T-cell (primary cell): ENCODE measurements at regions not wholly inside any gene's neighbourhood (a gene's known extent, or its start where the extent isn't known, plus 50 kb on each side); places are given as distances from the start of the nearest gene placed in this dataset.

Experiments
- ATAC-seq, 4 experiments: fragments of 200-7000 bp in 3 of 4; fragments of 150-1000 bp in 1 of 4; cut with Tn5 transposase; replicated peaks in 1 of 4; 1 replicate in 3 of 4; 2 replicates in 1 of 4; pipeline ENCODE4 v1.10.0; 2021; ENCODE audit warnings: moderate library complexity in 3 of 4, mild to moderate bottlenecking in 2 of 4, moderate number of reproducible peaks in 1 of 4
- CTCF ChIA-PET, 2 donors: fragments of 300-600 bp; sonication (Branson Sonifier 250); formaldehyde crosslinking; loops; one replicate each; lab custom pipeline; 2022; ENCODE audit warnings: antibody characterized with exemption in 2 of 2; lab: Charles Lee
- POLR2A ChIA-PET, 2 donors: fragments of 300-600 bp; sonication (Branson Sonifier 250); formaldehyde crosslinking; loops; one replicate each; lab custom pipeline; 2022; ENCODE audit warnings: antibody characterized with exemption in 2 of 2; lab: Charles Lee
- DNase-seq, 35 experiments: peaks; one replicate each; pipeline versions ENCODE4 v3.0.0 to v3.0.0-alpha.2; 2013 to 2023
- H3K27ac ChIP-seq: one replicate; pipeline ENCODE4 v1.5.1; 2013; ENCODE audit warnings: low read length
- H3K27me3 ChIP-seq, 2 experiments: replicated peaks in 1 of 2; 1 replicate in 1 of 2; 2 replicates in 1 of 2; pipeline versions ENCODE4 v1.6.1 to v1.7.0; 2013; ENCODE audit warnings: low read length in 1 of 2, mixed read lengths in 1 of 2; ENCODE audit not compliant: control insufficient read depth in 2 of 2, insufficient read depth in 2 of 2; ENCODE audit errors: extremely low read depth in 1 of 2
- H3K36me3 ChIP-seq, 2 donors: 1 replicate in 1 of 2; 2 replicates in 1 of 2; pipeline versions ENCODE4 v1.6.1 to v1.7.0; 2013; ENCODE audit warnings: low read length in 1 of 2; ENCODE audit not compliant: control insufficient read depth in 2 of 2, insufficient read depth in 1 of 2; ENCODE audit errors: extremely low read depth in 1 of 2
- H3K4me1 ChIP-seq, 2 experiments: 1 replicate in 1 of 2; 2 replicates in 1 of 2; pipeline versions ENCODE4 v1.6.1 to v1.7.0; 2013; ENCODE audit warnings: low read length in 2 of 2, mixed read lengths in 1 of 2; ENCODE audit not compliant: insufficient read depth in 2 of 2, control insufficient read depth in 1 of 2; ENCODE audit errors: extremely low read depth in 1 of 2
- H3K4me3 ChIP-seq, 2 donors: 1 replicate in 1 of 2; 2 replicates in 1 of 2; pipeline versions ENCODE4 v1.5.1 to v1.7.0; 2013; ENCODE audit warnings: mild to moderate bottlenecking in 2 of 2, low read length in 1 of 2, moderate library complexity in 1 of 2; ENCODE audit not compliant: control insufficient read depth in 1 of 2; ENCODE audit errors: extremely low read depth in 1 of 2
- H3K9me3 ChIP-seq: 2 replicates; pipeline ENCODE4 v1.7.0; 2013
- H3K27ac Mint-ChIP-seq, 2 donors: one replicate each; pipeline ENCODE4 v1.8.0; 2020 to 2021; ENCODE audit warnings: mild to moderate bottlenecking in 2 of 2, mixed read lengths in 2 of 2
- H3K27me3 Mint-ChIP-seq, 2 donors: one replicate each; pipeline ENCODE4 v1.8.0; 2021 to 2022; ENCODE audit warnings: mixed read lengths in 2 of 2
- H3K36me3 Mint-ChIP-seq: one replicate; pipeline ENCODE4 v1.8.0; 2021; ENCODE audit warnings: mixed read lengths
- H3K4me1 Mint-ChIP-seq, 3 donors: one replicate each; pipeline ENCODE4 v1.8.0; 2020 to 2022; ENCODE audit warnings: mixed read lengths in 3 of 3, mild to moderate bottlenecking in 1 of 3
- H3K4me3 Mint-ChIP-seq, 3 donors: one replicate each; pipeline ENCODE4 v1.8.0; 2020 to 2022; ENCODE audit warnings: mild to moderate bottlenecking in 3 of 3, mixed read lengths in 3 of 3, moderate library complexity in 3 of 3
- H3K9me3 Mint-ChIP-seq, 3 donors: one replicate each; pipeline ENCODE4 v1.8.0; 2020 to 2022; ENCODE audit warnings: mixed read lengths in 3 of 3
- WGBS: methylation state at CpG from one replicate; pipeline ENCODE4 v1.1.5; 2013; ENCODE audit warnings: missing lambda C conversion rate; ENCODE audit not compliant: insufficient coverage; 5-methylcytosine and 5-hydroxymethylcytosine counted together

DNA sequence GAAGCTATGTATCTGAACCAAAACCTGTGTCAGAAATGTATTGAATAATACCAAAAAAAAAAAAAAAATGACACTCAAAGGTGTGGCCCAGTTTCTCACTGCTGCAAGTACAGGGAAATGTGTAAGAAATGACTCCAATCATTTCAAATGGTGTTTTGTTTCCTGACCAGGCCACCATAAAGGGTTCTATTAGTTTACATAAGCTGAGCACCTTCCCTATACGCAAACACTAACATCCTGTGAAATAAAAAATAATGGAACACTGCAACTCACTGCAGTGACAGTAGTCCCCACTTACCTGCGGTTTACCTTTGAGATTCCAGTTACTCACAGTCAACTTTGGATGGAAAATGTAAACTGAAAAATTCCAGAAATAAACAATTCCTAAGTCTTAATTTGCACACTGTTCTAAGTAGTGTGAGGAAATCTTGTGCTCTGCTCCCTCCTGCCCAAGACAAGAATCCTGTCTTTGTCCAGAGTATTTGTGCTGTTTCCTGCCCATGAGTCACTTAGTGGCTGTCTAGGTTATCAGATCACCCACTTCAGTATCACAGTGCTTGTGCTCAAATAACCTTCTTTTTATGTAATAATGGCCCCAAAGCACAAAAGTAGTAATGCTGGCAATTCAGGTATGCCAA lies 265.3 kb downstream of the RCHY1 start:
- no peak for ATAC-seq
- H3K27me3 ChIP-seq: no peaks in the 10 kb centered on the region
- H3K9me3 Mint-ChIP-seq: peaks cover 3 to 4% (median 4%) of the 10 kb centered on the region in 3 donors
- ChIA-PET CTCF (interaction anchor here in 1 of 2 donors (0.7 kb wide), 1 partner anchor 109 kb away, joined by 3 read pairs; no protein-coding TSS in a partner anchor), POLR2A (no interaction called here)
- H3K27me3 Mint-ChIP-seq: no peaks in the 10 kb centered on the region
- DNase-seq: no peak
- H3K4me1 ChIP-seq: no peaks in the 10 kb centered on the region
- H3K36me3 Mint-ChIP-seq: no peaks in the 10 kb centered on the region
- H3K4me3 Mint-ChIP-seq: no peak overlapping the region
- no peak overlapping the region for H3K27ac ChIP-seq
- H3K4me3 ChIP-seq: no peak overlapping the region
- no CpG with 5 or more reads among the region's 2 CpGs for WGBS
- H3K4me1 Mint-ChIP-seq: no peaks in the 10 kb centered on the region
- no peak overlapping the region for H3K27ac Mint-ChIP-seq
- no peaks in the 10 kb centered on the region for H3K36me3 ChIP-seq
- peaks cover 2% of the 10 kb centered on the region for H3K9me3 ChIP-seq

DNA sequence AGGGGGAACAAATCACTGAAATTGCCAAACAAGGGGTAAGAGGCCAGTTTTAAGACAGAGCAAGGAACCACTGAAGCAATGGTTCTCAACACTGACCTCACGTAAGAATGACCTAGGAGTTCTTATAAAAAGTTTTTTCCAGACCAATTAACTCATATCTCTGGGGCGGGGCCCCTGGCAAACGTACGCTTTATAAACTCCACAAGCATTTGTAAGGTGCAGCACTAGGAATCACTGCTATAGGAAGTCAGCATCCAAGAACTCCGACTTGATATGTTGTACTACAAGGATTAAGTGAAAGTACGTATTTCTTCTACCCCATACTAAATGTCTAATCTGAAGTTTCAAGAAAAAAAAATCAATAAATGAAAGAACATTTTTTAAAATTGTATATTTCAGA lies 269.9 kb downstream of the RCHY1 start:
- Histone ChIP-seq H3K27me3 (no peaks in the 10 kb centered on the region), H3K36me3 (no peaks in the 10 kb centered on the region), H3K4me1 (no peaks in the 10 kb centered on the region), H3K9me3 (no peaks in the 10 kb centered on the region), H3K27ac (no peak overlapping the region), H3K4me3 (no peak overlapping the region)
- Mint-ChIP-seq H3K27ac (no peak overlapping the region), H3K4me1 (no peaks in the 10 kb centered on the region), H3K9me3 (peaks cover under 1 to 3% (median 1%) of the 10 kb centered on the region in 3 donors), H3K27me3 (no peaks in the 10 kb centered on the region), H3K4me3 (no peak overlapping the region), H3K36me3 (no peaks in the 10 kb centered on the region)
- POLR2A ChIA-PET: no interaction called here
- CTCF ChIA-PET: no interaction called here
- DNase-seq: no peak
- no peak for ATAC-seq
- WGBS: no CpG with 5 or more reads among the region's 6 CpGs

DNA sequence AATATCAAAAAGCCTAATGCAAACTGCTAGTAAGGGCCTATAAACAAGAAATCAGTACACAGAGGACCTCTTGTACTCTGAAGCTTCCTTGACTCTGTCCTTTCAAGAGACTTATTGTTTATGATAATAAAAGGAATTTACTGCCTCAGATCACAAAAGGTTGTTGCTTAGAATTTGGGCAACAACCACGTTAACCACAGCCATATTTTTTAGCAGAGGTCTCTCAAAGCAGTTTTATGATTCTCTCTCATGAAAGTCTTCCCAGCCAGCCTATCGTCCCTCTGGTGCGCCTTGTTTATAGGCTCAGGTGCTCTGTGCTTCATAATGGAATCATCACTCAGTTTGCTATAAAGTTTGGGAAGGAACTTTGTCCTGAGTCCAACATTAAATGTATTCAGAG lies 270.6 kb downstream of the RCHY1 start:
- Mint-ChIP-seq H3K4me1 (no peaks in the 10 kb centered on the region), H3K27ac (no peak overlapping the region), H3K4me3 (no peak overlapping the region), H3K27me3 (no peaks in the 10 kb centered on the region), H3K9me3 (peaks cover 7 to 9% (median 9%) of the 10 kb centered on the region in 3 donors), H3K36me3 (no peaks in the 10 kb centered on the region)
- ChIA-PET POLR2A (no interaction called here), CTCF (no interaction called here)
- Histone ChIP-seq H3K36me3 (no peaks in the 10 kb centered on the region), H3K9me3 (no peaks in the 10 kb centered on the region), H3K27ac (no peak overlapping the region), H3K4me1 (no peaks in the 10 kb centered on the region), H3K27me3 (no peaks in the 10 kb centered on the region), H3K4me3 (no peak overlapping the region)
- ATAC-seq (no peak), DNase-seq (no peak)
- WGBS: 0% methylated on average over 1 of the region's 3 CpGs

DNA sequence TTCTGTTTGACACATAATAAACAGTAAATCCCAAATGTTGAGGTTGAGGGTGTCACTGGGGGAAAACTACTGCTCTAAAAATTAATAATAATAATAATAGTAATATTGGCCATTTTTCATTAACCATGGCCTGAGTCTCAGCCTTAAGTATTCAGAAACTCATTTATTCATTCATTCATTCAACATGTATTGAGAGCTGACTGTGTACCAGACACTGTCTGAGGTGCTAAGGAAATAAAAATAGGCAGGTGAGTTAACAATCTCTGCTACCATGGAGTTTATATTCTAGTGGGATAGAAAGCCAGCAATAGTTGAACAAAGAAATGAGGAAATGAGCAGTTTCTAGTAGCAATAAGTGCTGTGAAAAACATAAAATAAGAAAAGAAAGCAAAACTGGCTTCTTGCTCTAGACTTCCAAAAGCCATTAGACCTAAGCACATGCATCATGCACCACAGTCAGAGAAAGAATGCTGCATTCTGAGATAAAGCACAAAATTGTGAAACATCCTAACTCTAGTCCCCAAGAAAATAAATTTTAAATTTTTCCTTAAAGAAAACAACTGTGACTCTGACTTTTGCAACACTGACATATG lies 278.7 kb downstream of the RCHY1 start:
- peaks cover 6 to 9% (median 7%) of the 10 kb centered on the region in 3 donors for H3K9me3 Mint-ChIP-seq
- no peak overlapping the region for H3K27ac ChIP-seq
- POLR2A ChIA-PET: no interaction called here
- H3K4me3 Mint-ChIP-seq: no peak overlapping the region
- no peaks in the 10 kb centered on the region for H3K27me3 ChIP-seq
- H3K9me3 ChIP-seq: no peaks in the 10 kb centered on the region
- no peak overlapping the region for H3K27ac Mint-ChIP-seq
- CTCF ChIA-PET: no interaction called here
- no peak overlapping the region for H3K4me3 ChIP-seq
- DNase-seq (no peak), ATAC-seq (no peak)
- H3K27me3 Mint-ChIP-seq: peaks cover 1 to 9% of the 10 kb centered on the region in 2 donors
- no peaks in the 10 kb centered on the region for H3K4me1 ChIP-seq
- H3K4me1 Mint-ChIP-seq: no peaks in the 10 kb centered on the region
- no peaks in the 10 kb centered on the region for H3K36me3 Mint-ChIP-seq
- no peaks in the 10 kb centered on the region for H3K36me3 ChIP-seq

DNA sequence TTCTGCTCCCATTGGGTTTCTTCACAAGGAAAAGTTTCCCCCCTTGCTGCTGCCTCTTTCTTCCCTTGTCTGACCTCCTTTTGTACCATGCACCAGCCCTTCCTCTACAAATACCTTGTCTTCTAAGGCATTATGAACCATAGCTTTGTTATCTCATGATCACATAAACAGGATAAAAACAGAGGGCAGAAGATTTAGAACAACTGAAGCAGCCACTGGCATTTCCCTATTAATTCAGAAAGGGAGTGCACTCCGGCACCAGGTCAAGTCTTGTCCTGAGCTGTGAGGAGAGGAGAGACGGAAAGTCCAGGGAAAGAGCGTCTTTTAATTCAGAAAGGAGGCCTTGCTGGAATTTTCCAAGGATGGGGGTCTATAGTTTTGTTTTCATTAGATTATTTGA lies 281.7 kb downstream of the RCHY1 start:
- Mint-ChIP-seq H3K4me1 (no peaks in the 10 kb centered on the region), H3K36me3 (no peaks in the 10 kb centered on the region), H3K9me3 (no peaks in the 10 kb centered on the region), H3K27me3 (peaks cover 1 to 9% of the 10 kb centered on the region in 2 donors), H3K4me3 (no peak overlapping the region), H3K27ac (no peak overlapping the region)
- ATAC-seq (no peak), DNase-seq (no peak)
- Histone ChIP-seq H3K36me3 (no peaks in the 10 kb centered on the region), H3K27ac (no peak overlapping the region), H3K9me3 (no peaks in the 10 kb centered on the region), H3K4me3 (no peak overlapping the region), H3K27me3 (no peaks in the 10 kb centered on the region), H3K4me1 (no peaks in the 10 kb centered on the region)
- ChIA-PET CTCF (no interaction called here), POLR2A (no interaction called here)
- no CpG with 5 or more reads among the region's 3 CpGs for WGBS

DNA sequence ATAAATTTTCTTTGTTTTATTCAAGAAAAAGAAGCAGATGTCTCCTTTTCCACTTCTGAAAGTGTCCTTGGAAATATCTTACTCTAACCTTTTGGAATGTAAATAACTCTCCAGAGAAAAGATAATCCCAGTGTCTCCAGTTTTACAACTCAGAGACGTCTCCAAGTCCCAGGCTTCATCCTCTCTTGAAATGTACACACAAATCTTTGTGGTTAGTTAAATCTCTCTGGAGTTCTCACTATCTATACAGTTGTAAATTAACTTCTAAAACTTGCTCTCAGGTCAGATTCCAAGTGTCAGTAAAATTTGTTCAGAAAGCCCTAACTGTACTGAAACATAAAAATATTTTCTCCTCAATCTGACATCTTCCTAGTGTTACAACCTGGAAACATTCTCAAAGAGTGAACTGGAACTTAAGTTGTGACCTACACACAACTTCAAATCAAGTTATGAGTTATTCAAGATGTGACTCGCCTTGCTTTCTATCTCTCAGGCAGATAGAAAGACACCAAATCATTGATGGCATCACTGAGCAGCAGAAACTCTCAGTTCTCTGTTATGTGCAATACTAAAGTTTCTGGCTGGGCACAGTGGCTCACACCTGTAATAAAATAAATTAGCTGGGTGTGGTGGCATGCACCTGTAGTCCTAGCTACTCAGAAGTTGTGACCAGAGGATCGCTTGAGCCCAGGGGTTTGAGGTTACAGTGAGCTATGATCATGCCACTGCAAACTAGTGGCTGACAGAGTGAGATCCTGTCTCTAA lies 284.2 kb downstream of the RCHY1 start:
- no CpG with 5 or more reads among the region's 3 CpGs for WGBS

More for the DNA sequence above, 284.2 kb downstream of the RCHY1 start:
- H3K27me3 ChIP-seq: no peaks in the 10 kb centered on the region
- ChIA-PET POLR2A (no interaction called here), CTCF (no interaction called here)
- H3K4me1 ChIP-seq: no peaks in the 10 kb centered on the region
- no peak overlapping the region for H3K27ac Mint-ChIP-seq
- H3K9me3 ChIP-seq: no peaks in the 10 kb centered on the region
- DNase-seq (no peak), ATAC-seq (no peak)
- H3K27ac ChIP-seq: no peak overlapping the region
- no peaks in the 10 kb centered on the region for H3K4me1 Mint-ChIP-seq
- H3K9me3 Mint-ChIP-seq: peaks cover 0 to 12% (median 6%) of the 10 kb centered on the region in 3 donors
- no peaks in the 10 kb centered on the region for H3K36me3 Mint-ChIP-seq
- no peak overlapping the region for H3K4me3 ChIP-seq
- H3K4me3 Mint-ChIP-seq: no peak overlapping the region
- no peaks in the 10 kb centered on the region for H3K36me3 ChIP-seq
- H3K27me3 Mint-ChIP-seq: peaks cover 1 to 9% of the 10 kb centered on the region in 2 donors
